WTC11 (cell line): ENCODE measurements at regions not wholly inside any gene's neighbourhood (a gene's known extent, or its start where the extent isn't known, plus 50 kb on each side); places are given as distances from the start of the nearest gene placed in this dataset.
"Not testable (repeated sequence)": the region's sequence is repeated elsewhere in the genome, so short reads cannot be mapped to it uniquely, and the experiment has no call there.

ENCODE experiments used
- ATAC-seq: fragments of 200-7000 bp; cut with Tn5 transposase; 2 replicates; pipeline ENCODE4 v1.10.0; 2021; ENCODE audit warnings: mild to moderate bottlenecking, moderate library complexity
- CTCF ChIA-PET: fragments of 300-600 bp; sonication (Branson Sonifier 250); formaldehyde crosslinking; loops from one replicate; lab custom pipeline; 2021; ENCODE audit warnings: antibody characterized with exemption; lab: Charles Lee
- POLR2A ChIA-PET: fragments of 350-600 bp; sonication (Branson Sonifier 250); formaldehyde crosslinking; loops from one replicate; lab custom pipeline; 2021; ENCODE audit warnings: antibody characterized with exemption; lab: Charles Lee
- DNase-seq: peaks from one replicate; pipeline ENCODE4 v3.0.0; 2021; ENCODE audit warnings: low spot score
- H3K27ac Mint-ChIP-seq: 2 replicates; pipeline ENCODE4 v1.8.0; 2021; ENCODE audit warnings: mixed read lengths
- H3K27me3 Mint-ChIP-seq: 2 replicates; pipeline ENCODE4 v1.8.0; 2021; ENCODE audit warnings: low read depth, mild to moderate bottlenecking, moderate library complexity, mixed read lengths
- H3K36me3 Mint-ChIP-seq: 2 replicates; pipeline ENCODE4 v1.8.0; 2021; ENCODE audit warnings: mixed read lengths
- H3K4me1 Mint-ChIP-seq: 2 replicates; pipeline ENCODE4 v1.8.0; 2022; ENCODE audit warnings: mixed read lengths
- H3K4me3 Mint-ChIP-seq: 2 replicates; pipeline ENCODE4 v1.8.0; 2021; ENCODE audit warnings: mild to moderate bottlenecking, moderate library complexity, mixed read lengths
- H3K9me3 Mint-ChIP-seq: 2 replicates; pipeline ENCODE4 v1.8.0; 2021; ENCODE audit warnings: mixed read lengths
- ATF3 ChIP-seq: sonication (generic); formaldehyde crosslinking; conservative IDR thresholded peaks from 2 replicates; pipeline ENCODE4 v1.8.1; 2022; ENCODE audit warnings: mild to moderate bottlenecking, missing genetic modification reagents
- CREB1 ChIP-seq: sonication (generic); formaldehyde crosslinking; IDR thresholded peaks from 2 replicates; pipeline ENCODE4 v1.8.0; 2023; ENCODE audit warnings: mild to moderate bottlenecking, missing genetic modification reagents
- E2F4 ChIP-seq: sonication (generic); formaldehyde crosslinking; IDR thresholded peaks from 2 replicates; pipeline ENCODE4 v1.8.1; 2022; ENCODE audit warnings: low read depth, mild to moderate bottlenecking, moderate library complexity, missing genetic modification reagents, borderline replicate concordance
- FOXJ3 ChIP-seq: sonication (generic); formaldehyde crosslinking; IDR thresholded peaks from 2 replicates; pipeline ENCODE4 v1.9.0; 2021; ENCODE audit warnings: missing genetic modification reagents, mild to moderate bottlenecking, borderline replicate concordance
- NFE2L1 ChIP-seq: sonication (generic); formaldehyde crosslinking; IDR thresholded peaks from 2 replicates; pipeline ENCODE4 v1.8.1; 2023; ENCODE audit warnings: missing genetic modification reagents
- PRRX2 ChIP-seq: fragments of 250-450 bp; sonication (Bioruptor Pico); IDR thresholded peaks from 2 replicates; pipeline ENCODE4 v1.8.0; 2021; ENCODE audit warnings: mild to moderate bottlenecking
- SMAD3 ChIP-seq: sonication (generic); formaldehyde crosslinking; IDR thresholded peaks from 2 replicates; pipeline ENCODE4 v1.8.0; 2022; ENCODE audit warnings: missing genetic modification reagents, mild to moderate bottlenecking, borderline replicate concordance
- SMAD4 ChIP-seq: sonication (generic); formaldehyde crosslinking; IDR thresholded peaks from 2 replicates; pipeline ENCODE4 v1.8.0; 2022; ENCODE audit warnings: mild to moderate bottlenecking, missing genetic modification reagents
- SP1 ChIP-seq: sonication (generic); formaldehyde crosslinking; conservative IDR thresholded peaks from 2 replicates; pipeline ENCODE4 v1.8.1; 2022; ENCODE audit warnings: missing genetic modification reagents
- TCF7 ChIP-seq: sonication (generic); formaldehyde crosslinking; IDR thresholded peaks from 2 replicates; pipeline ENCODE4 v1.8.0; 2022; ENCODE audit warnings: mild to moderate bottlenecking, low read depth, missing genetic modification reagents, moderate library complexity
- ZBTB21 ChIP-seq: sonication (generic); formaldehyde crosslinking; IDR thresholded peaks from 2 replicates; pipeline ENCODE4 v1.8.1; 2023; ENCODE audit warnings: mild to moderate bottlenecking, missing genetic modification reagents, borderline replicate concordance
- ZNF396 ChIP-seq: fragments of 250-450 bp; sonication (Bioruptor Pico); IDR thresholded peaks from 2 replicates; pipeline ENCODE4 v1.8.0; 2021; ENCODE audit warnings: mild to moderate bottlenecking, moderate library complexity, borderline replicate concordance
- TF ChIP-seq, protein P1 (sequence below): sonication (generic); formaldehyde crosslinking; IDR thresholded peaks from 2 replicates; pipeline ENCODE4 v1.8.1; 2022; ENCODE audit warnings: missing genetic modification reagents, borderline replicate concordance
- TF ChIP-seq, protein P2 (sequence below): sonication (generic); formaldehyde crosslinking; IDR thresholded peaks from 2 replicates; pipeline ENCODE4 v1.8.0; 2022; ENCODE audit warnings: mild to moderate bottlenecking, missing genetic modification reagents
- TF ChIP-seq, protein P3 (sequence below): sonication (generic); formaldehyde crosslinking; IDR thresholded peaks from 2 replicates; pipeline ENCODE4 v1.8.0; 2023; ENCODE audit warnings: missing genetic modification reagents
- TF ChIP-seq, protein P4 (sequence below): sonication (generic); formaldehyde crosslinking; IDR thresholded peaks from 2 replicates; pipeline ENCODE4 v1.8.1; 2023; ENCODE audit warnings: mild to moderate bottlenecking, moderate library complexity, missing genetic modification reagents
- TF ChIP-seq, protein P5 (sequence below): sonication (generic); formaldehyde crosslinking; IDR thresholded peaks from 2 replicates; pipeline ENCODE4 v1.8.1; 2022; ENCODE audit warnings: mild to moderate bottlenecking, missing genetic modification reagents, moderate library complexity, borderline replicate concordance

DNA sequence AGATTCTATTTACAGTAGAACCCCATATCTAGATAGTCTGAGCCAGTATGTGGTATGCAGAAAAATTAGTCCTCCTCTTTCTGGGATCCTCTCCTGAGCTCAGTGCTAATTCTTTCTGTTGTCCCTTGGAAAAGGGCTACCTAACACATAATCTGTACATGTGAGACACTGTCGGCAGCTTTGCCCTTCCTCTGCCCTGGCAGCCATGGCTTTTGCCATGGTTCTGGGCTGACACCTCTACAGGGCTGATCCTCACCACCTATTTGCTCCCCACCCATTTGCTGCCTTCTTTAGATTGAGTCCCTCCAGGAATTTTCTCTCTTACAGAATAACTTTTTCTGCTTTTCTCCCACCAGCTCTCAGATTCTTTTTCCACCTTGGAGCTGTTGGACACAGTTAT is 64.7 kb upstream of the MAP9 start:
- CTCF ChIA-PET, result interaction anchor here (1.0 kb wide), 1 partner anchor 346 kb away, joined by 4 read pairs; no protein-coding TSS in a partner anchor
- no peak for TF ChIP-seq CREB1 (CRISPR knock-in tag)
- Mint-ChIP-seq H3K4me1 (peaks cover 7% of the 10 kb centered on the region), H3K27ac (no peak overlapping the region), H3K4me3 (no peak overlapping the region), H3K27me3 (peaks cover 67% of the 10 kb centered on the region), H3K9me3 (no peaks in the 10 kb centered on the region), H3K36me3 (no peaks in the 10 kb centered on the region)
- ATAC-seq (no peak), DNase-seq (no peak)
- POLR2A ChIA-PET, result no interaction called here

DNA sequence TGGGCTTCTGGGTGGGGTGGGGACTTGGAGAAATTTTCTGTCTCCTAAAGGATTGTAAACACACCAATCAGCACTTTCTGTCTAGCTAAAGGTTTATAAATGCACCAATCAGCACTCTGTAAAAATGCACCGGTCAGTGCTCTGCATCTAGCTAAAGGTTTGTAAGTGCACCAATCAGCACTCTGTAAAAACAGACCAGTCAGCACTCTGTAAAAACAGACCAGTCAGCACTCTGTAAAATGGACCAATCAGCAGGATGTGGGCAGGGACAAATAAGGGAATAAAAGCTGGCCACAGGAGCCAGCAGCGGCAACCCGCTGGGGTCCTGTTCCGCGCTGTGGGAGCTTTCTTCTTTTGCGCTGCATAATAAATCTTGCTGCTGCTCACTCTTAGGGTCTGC is 63.0 kb upstream of the MAP9 start:
- DNase-seq, H3K4me3 Mint-ChIP-seq, H3K4me1 Mint-ChIP-seq, H3K36me3 Mint-ChIP-seq, H3K27ac Mint-ChIP-seq, ATAC-seq, POLR2A ChIA-PET, H3K9me3 Mint-ChIP-seq: not testable (repeated sequence)
- CTCF ChIA-PET, result interaction anchor here (1.0 kb wide), 1 partner anchor 347 kb away, joined by 4 read pairs; no protein-coding TSS in a partner anchor
- peaks cover 81% of the 10 kb centered on the region for H3K27me3 Mint-ChIP-seq

DNA sequence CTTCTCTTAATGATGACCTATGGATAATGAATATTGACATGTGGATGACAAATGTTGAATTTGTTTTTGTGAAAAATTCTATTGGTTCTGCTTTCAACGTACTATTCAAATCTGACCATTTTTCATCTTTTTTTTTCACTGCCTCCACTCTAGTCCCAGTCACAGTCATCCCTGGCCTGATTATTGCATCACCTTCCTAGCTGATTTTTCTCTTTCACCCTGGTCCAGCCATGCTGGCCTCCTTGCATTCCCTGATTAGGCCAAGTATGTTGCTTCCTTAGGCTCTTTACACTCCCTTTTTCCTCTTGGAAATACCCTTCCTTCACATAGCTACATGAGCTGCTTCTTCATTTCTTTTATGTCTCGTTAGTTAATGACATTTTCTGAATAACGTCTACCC is 58.1 kb upstream of the MAP9 start:
- Mint-ChIP-seq H3K36me3 (no peaks in the 10 kb centered on the region), H3K27ac (no peak overlapping the region), H3K27me3 (peaks cover 89% of the 10 kb centered on the region), H3K4me3 (no peak overlapping the region), H3K9me3 (peaks cover 6% of the 10 kb centered on the region), H3K4me1 (no peaks in the 10 kb centered on the region)
- ATAC-seq (no peak), DNase-seq (no peak)
- CTCF ChIA-PET, result no interaction called here
- POLR2A ChIA-PET, result no interaction called here
- TF ChIP-seq, protein P1, sequence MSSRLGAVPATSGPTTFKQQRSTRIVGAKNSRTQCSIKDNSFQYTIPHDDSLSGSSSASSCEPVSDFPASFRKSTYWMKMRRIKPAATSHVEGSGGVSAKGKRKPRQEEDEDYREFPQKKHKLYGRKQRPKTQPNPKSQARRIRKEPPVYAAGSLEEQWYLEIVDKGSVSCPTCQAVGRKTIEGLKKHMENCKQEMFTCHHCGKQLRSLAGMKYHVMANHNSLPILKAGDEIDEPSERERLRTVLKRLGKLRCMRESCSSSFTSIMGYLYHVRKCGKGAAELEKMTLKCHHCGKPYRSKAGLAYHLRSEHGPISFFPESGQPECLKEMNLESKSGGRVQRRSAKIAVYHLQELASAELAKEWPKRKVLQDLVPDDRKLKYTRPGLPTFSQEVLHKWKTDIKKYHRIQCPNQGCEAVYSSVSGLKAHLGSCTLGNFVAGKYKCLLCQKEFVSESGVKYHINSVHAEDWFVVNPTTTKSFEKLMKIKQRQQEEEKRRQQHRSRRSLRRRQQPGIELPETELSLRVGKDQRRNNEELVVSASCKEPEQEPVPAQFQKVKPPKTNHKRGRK, result no peak
- TF ChIP-seq SMAD4 (no peak), FOXJ3 (CRISPR knock-in tag) (no peak), ATF3 (CRISPR knock-in tag) (no peak), PRRX2 (no peak), SMAD3 (CRISPR knock-in tag) (no peak), E2F4 (CRISPR knock-in tag) (no peak), NFE2L1 (CRISPR knock-in tag) (no peak), TCF7 (CRISPR knock-in tag) (no peak), ZNF396 (CRISPR knock-in tag) (no peak), SP1 (no peak), ZBTB21 (CRISPR knock-in tag) (no peak)
- TF ChIP-seq, protein P2, sequence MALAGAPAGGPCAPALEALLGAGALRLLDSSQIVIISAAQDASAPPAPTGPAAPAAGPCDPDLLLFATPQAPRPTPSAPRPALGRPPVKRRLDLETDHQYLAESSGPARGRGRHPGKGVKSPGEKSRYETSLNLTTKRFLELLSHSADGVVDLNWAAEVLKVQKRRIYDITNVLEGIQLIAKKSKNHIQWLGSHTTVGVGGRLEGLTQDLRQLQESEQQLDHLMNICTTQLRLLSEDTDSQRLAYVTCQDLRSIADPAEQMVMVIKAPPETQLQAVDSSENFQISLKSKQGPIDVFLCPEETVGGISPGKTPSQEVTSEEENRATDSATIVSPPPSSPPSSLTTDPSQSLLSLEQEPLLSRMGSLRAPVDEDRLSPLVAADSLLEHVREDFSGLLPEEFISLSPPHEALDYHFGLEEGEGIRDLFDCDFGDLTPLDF (CRISPR knock-in tag), result no peak
- TF ChIP-seq, protein P3, sequence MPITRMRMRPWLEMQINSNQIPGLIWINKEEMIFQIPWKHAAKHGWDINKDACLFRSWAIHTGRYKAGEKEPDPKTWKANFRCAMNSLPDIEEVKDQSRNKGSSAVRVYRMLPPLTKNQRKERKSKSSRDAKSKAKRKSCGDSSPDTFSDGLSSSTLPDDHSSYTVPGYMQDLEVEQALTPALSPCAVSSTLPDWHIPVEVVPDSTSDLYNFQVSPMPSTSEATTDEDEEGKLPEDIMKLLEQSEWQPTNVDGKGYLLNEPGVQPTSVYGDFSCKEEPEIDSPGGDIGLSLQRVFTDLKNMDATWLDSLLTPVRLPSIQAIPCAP, result no peak
- TF ChIP-seq, protein P4, sequence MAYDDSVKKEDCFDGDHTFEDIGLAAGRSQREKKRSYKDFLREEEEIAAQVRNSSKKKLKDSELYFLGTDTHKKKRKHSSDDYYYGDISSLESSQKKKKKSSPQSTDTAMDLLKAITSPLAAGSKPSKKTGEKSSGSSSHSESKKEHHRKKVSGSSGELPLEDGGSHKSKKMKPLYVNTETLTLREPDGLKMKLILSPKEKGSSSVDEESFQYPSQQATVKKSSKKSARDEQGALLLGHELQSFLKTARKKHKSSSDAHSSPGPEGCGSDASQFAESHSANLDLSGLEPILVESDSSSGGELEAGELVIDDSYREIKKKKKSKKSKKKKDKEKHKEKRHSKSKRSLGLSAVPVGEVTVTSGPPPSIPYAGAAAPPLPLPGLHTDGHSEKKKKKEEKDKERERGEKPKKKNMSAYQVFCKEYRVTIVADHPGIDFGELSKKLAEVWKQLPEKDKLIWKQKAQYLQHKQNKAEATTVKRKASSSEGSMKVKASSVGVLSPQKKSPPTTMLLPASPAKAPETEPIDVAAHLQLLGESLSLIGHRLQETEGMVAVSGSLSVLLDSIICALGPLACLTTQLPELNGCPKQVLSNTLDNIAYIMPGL (CRISPR knock-in tag), result no peak
- TF ChIP-seq, protein P5, sequence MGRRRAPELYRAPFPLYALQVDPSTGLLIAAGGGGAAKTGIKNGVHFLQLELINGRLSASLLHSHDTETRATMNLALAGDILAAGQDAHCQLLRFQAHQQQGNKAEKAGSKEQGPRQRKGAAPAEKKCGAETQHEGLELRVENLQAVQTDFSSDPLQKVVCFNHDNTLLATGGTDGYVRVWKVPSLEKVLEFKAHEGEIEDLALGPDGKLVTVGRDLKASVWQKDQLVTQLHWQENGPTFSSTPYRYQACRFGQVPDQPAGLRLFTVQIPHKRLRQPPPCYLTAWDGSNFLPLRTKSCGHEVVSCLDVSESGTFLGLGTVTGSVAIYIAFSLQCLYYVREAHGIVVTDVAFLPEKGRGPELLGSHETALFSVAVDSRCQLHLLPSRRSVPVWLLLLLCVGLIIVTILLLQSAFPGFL (CRISPR knock-in tag), result no peak
